ENCODE measurements at regions not wholly inside any gene's neighbourhood (a gene's known extent, or its start where the extent isn't known, plus 50 kb on each side); places are given as distances from the start of the nearest gene placed in this dataset.

DNA sequence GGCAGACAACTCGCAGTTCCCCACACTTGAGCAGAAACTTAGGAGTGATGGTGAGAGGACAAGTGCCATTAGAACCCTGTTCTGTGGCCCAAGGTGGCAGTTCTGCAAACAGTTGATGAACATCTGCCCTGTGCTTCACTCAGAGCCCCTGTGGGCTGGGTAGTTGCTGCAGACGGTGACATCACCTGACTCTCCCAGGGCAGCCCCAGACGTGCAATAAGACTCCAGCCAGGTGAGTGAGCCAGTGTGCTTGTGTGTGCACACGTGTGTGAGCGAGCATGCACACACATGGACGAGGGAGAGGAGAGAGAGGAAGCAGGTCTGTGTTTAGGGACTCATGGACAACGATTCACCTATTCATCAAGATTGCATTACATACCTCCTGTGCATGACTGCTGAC lies 136.0 kb upstream of the GLI2 start:
- Histone ChIP-seq H3K4me3 (ENCODE audit: low read length) (no peak overlapping the region), H3K9me2 (replicated peaks; ENCODE audit: control insufficient read depth, low read length) (no peaks in the 10 kb centered on the region), H3K9me3 (ENCODE audit: control insufficient read depth, insufficient read depth, low read length) (no peaks in the 10 kb centered on the region), H3F3A (ENCODE audit: control insufficient read depth, insufficient read depth) (no peaks in the 10 kb centered on the region), H3K36me3 (ENCODE audit: control insufficient read depth, low read length) (no peaks in the 10 kb centered on the region), H3K79me2 (ENCODE audit: control insufficient read depth, low read length) (no peaks in the 10 kb centered on the region), H3K4me2 (ENCODE audit: low read length) (no peak overlapping the region), H4K20me1 (ENCODE audit: control insufficient read depth, insufficient read depth, low read depth, low read length) (no peaks in the 10 kb centered on the region), H3K27me3 (ENCODE audit: control insufficient read depth, low read length) (no peaks in the 10 kb centered on the region), H3K27ac (ENCODE audit: low read depth, low read length) (no peak overlapping the region), H3K4me1 (ENCODE audit: control insufficient read depth, low read length) (no peaks in the 10 kb centered on the region)
- TF ChIP-seq, protein P1, sequence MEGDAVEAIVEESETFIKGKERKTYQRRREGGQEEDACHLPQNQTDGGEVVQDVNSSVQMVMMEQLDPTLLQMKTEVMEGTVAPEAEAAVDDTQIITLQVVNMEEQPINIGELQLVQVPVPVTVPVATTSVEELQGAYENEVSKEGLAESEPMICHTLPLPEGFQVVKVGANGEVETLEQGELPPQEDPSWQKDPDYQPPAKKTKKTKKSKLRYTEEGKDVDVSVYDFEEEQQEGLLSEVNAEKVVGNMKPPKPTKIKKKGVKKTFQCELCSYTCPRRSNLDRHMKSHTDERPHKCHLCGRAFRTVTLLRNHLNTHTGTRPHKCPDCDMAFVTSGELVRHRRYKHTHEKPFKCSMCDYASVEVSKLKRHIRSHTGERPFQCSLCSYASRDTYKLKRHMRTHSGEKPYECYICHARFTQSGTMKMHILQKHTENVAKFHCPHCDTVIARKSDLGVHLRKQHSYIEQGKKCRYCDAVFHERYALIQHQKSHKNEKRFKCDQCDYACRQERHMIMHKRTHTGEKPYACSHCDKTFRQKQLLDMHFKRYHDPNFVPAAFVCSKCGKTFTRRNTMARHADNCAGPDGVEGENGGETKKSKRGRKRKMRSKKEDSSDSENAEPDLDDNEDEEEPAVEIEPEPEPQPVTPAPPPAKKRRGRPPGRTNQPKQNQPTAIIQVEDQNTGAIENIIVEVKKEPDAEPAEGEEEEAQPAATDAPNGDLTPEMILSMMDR (IDR thresholded peaks at IDR 0.05; ENCODE audit: low read depth, low read length, poor library complexity, severe bottlenecking), result no peak
- no peak for TF ChIP-seq EZH2phosphoT487 (IDR thresholded peaks at IDR 0.05; ENCODE audit: borderline replicate concordance, low read length)

DNA sequence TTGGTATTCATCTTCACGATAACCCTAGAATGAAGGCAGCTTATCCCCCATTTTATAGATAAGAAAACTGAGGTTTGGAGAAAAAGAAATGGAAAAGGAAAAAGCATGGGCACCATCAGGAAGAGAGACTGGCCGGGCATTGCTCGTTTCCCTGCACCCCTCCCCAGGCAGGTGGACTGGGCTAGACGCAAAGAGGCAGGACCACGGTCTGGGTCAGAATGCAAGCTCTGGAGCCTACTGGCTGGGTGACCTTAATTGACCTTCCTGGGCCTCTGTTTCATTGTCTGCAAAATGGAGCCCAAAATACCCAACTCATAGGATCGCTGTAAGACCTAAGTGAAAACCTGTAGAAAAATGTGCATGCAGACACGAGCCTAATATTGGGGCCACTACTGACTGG lies 135.3 kb upstream of the GLI2 start:
- Histone ChIP-seq H3K27me3 (ENCODE audit: control insufficient read depth, low read length) (no peaks in the 10 kb centered on the region), H3K36me3 (ENCODE audit: control insufficient read depth, low read length) (no peaks in the 10 kb centered on the region), H3K4me2 (ENCODE audit: low read length) (no peak overlapping the region), H3K27ac (ENCODE audit: low read depth, low read length) (no peak overlapping the region), H3K9me2 (replicated peaks; ENCODE audit: control insufficient read depth, low read length) (no peaks in the 10 kb centered on the region), H3K4me3 (ENCODE audit: low read length) (no peak overlapping the region), H3K9me3 (ENCODE audit: control insufficient read depth, insufficient read depth, low read length) (no peaks in the 10 kb centered on the region), H4K20me1 (ENCODE audit: control insufficient read depth, insufficient read depth, low read depth, low read length) (no peaks in the 10 kb centered on the region), H3K4me1 (ENCODE audit: control insufficient read depth, low read length) (no peaks in the 10 kb centered on the region), H3K79me2 (ENCODE audit: control insufficient read depth, low read length) (no peaks in the 10 kb centered on the region), H3F3A (ENCODE audit: control insufficient read depth, insufficient read depth) (no peaks in the 10 kb centered on the region)
- TF ChIP-seq, protein P1 (IDR thresholded peaks at IDR 0.05; ENCODE audit: low read depth, low read length, poor library complexity, severe bottlenecking), result no peak
- no peak for TF ChIP-seq EZH2phosphoT487 (IDR thresholded peaks at IDR 0.05; ENCODE audit: borderline replicate concordance, low read length)

DNA sequence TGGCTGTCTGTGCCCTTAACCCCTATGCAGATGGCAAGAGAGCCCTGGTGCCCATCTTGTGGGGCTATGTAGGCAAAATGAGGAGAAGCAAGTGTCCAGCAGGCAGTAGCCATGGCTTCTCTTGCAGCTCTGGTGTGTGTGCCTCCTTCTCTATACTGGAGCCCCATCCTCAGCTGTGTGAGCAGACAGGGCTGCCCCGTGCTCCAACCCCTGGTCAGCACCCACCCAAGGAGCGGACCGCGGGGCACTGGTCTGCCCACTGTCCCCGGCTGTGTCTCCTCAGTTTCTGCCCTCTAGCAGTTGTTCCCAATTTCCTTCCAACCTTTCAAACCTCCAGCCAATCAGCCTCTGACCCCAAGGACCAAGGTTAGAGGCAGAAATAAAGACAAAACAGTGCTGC lies 134.9 kb upstream of the GLI2 start:
- Histone ChIP-seq H4K20me1 (ENCODE audit: control insufficient read depth, insufficient read depth, low read depth, low read length) (no peaks in the 10 kb centered on the region), H3K4me1 (ENCODE audit: control insufficient read depth, low read length) (no peaks in the 10 kb centered on the region), H3K4me3 (ENCODE audit: low read length) (no peak overlapping the region), H3K27me3 (ENCODE audit: control insufficient read depth, low read length) (no peaks in the 10 kb centered on the region), H3K4me2 (ENCODE audit: low read length) (no peak overlapping the region), H3K79me2 (ENCODE audit: control insufficient read depth, low read length) (no peaks in the 10 kb centered on the region), H3K9me2 (replicated peaks; ENCODE audit: control insufficient read depth, low read length) (no peaks in the 10 kb centered on the region), H3K36me3 (ENCODE audit: control insufficient read depth, low read length) (no peaks in the 10 kb centered on the region), H3K9me3 (ENCODE audit: control insufficient read depth, insufficient read depth, low read length) (no peaks in the 10 kb centered on the region), H3F3A (ENCODE audit: control insufficient read depth, insufficient read depth) (no peaks in the 10 kb centered on the region), H3K27ac (ENCODE audit: low read depth, low read length) (no peak overlapping the region)
- TF ChIP-seq, protein P1 (IDR thresholded peaks at IDR 0.05; ENCODE audit: low read depth, low read length, poor library complexity, severe bottlenecking), result no peak
- no peak for TF ChIP-seq EZH2phosphoT487 (IDR thresholded peaks at IDR 0.05; ENCODE audit: borderline replicate concordance, low read length)

DNA sequence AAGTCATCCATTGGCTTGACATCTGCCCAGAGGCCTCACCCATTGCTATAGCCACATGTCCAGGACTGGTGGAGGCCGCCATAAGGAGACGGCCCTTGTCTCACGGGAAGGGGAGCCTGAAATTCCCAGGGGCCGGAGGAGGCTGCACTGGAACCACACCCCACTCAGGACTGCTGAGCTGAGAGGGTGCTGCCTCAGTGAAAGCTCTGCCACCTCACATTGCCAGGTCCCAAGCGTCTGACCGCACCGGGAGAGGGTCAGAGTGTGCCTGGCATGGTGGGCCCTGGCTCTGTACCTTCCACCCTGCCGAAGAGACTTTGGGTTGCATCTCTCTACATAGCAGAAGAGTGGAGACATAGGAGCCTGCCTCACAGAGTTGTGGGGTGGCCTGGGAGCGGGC lies 134.1 kb upstream of the GLI2 start:
- Histone ChIP-seq H3K9me3 (ENCODE audit: control insufficient read depth, insufficient read depth, low read length) (no peaks in the 10 kb centered on the region), H3F3A (ENCODE audit: control insufficient read depth, insufficient read depth) (no peaks in the 10 kb centered on the region), H3K9me2 (replicated peaks; ENCODE audit: control insufficient read depth, low read length) (no peaks in the 10 kb centered on the region), H3K36me3 (ENCODE audit: control insufficient read depth, low read length) (no peaks in the 10 kb centered on the region), H3K79me2 (ENCODE audit: control insufficient read depth, low read length) (no peaks in the 10 kb centered on the region), H3K4me3 (ENCODE audit: low read length) (no peak overlapping the region), H3K4me1 (ENCODE audit: control insufficient read depth, low read length) (no peaks in the 10 kb centered on the region), H3K27ac (ENCODE audit: low read depth, low read length) (no peak overlapping the region), H3K27me3 (ENCODE audit: control insufficient read depth, low read length) (no peaks in the 10 kb centered on the region), H4K20me1 (ENCODE audit: control insufficient read depth, insufficient read depth, low read depth, low read length) (no peaks in the 10 kb centered on the region), H3K4me2 (ENCODE audit: low read length) (no peak overlapping the region)
- TF ChIP-seq EZH2phosphoT487 (IDR thresholded peaks at IDR 0.05; ENCODE audit: borderline replicate concordance, low read length), result no peak
- TF ChIP-seq, protein P1 (IDR thresholded peaks at IDR 0.05; ENCODE audit: low read depth, low read length, poor library complexity, severe bottlenecking), result no peak
